ENCODE measurements at regions not wholly inside any gene's neighbourhood (a gene's known extent, or its start where the extent isn't known, plus 50 kb on each side); places are given as distances from the start of the nearest gene placed in this dataset.

DNA sequence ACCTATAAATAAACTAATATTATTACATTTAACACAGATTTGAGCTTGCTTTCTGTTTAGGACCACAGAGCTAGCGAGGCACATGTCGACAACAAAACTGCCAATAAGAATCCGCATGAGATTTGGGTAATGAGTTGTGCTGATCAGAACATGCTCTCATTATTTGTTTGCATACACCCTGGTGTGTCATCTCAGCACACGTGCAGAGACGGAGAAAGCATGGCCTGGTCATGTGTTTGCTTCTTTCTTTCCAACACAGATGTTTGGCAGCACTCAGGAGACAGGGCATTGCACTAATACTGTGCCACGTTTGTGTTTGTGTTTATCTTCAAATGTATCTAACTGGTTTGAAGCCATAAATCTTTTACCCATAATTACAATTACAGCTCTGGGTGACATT is 364.8 kb downstream of the ARAP2 start:
- no peak for ATAC-seq
- intact Hi-C loops (cut with micrococcal nuclease): no loop called here
- no peak for DNase-seq

DNA sequence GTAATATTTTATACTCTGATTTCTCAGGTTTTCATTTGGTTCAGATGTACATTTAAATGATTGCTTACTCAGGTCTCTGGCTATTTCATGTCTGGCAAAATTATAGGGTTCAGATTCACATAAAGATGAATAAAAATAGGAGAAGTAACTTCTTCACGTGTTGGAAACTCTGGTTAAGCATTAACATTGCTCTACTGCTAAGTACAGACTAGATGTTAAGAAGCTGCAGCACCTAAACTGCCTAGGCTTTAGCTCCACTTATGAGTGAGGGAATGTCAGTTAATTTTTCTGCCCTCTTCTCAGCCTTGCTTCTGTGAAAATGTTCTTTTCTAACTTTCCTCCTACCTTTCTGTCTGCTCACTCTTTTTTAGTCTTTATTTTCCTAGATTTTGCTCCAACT is 361.2 kb downstream of the ARAP2 start:
- ATAC-seq: no peak
- no peak for DNase-seq
- intact Hi-C loops (cut with micrococcal nuclease): no loop called here

DNA sequence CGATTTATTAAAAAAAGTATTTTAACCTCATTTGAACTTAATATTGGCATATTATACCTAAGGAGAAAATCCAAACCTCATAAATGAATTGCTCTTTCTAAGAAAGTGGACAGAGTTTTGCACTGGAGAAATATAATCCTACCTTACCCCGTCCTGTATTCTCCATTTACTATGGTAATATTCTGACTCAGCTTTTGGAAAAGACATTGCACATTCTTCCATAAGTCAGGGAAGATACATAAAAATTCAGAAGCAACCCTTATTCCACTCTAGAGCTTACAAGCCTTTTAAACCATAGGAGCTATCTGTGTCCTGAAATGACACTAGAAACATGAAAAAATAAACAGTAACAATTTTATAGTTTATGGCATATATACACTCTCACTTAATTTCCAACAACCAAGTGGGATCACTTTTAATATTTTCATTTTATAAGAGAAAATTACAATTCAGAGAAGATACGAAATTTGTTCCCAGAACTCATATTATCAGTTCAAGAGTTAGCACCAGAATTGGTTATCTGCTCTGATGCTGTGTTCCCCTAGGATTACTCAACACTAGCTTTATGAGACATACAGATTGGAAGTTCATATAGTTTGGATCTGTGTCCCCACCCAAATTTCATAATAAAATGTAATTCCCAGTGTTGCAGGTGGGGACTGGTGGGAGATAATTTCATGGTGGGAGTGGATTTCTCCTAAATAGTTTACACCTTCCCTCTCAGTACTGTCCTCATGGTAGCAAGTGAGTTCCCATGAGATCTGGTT is 359.4 kb downstream of the ARAP2 start:
- intact Hi-C loops (cut with micrococcal nuclease): no loop called here
- ATAC-seq (no peak), DNase-seq (no peak)

DNA sequence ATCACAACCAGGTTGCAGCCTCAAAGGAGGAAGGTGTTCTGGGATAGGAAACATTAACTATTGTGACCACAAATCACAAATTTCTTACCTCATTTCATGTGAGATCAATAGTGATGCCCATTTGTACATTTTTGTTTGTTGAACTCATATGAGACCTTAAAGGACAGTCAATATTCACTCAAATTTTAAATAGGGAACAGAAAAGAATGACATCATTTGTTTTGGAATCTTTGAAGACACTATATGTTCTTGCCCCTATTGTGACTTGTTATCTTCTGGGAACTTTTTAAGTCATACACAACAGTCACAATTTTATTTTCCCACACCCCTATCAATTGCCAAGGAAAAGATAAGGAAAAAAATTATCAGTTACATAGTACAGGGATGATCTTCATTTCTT is 346.5 kb downstream of the ARAP2 start:
- no peak for ATAC-seq
- intact Hi-C loops (cut with micrococcal nuclease): no loop called here
- no peak for DNase-seq

DNA sequence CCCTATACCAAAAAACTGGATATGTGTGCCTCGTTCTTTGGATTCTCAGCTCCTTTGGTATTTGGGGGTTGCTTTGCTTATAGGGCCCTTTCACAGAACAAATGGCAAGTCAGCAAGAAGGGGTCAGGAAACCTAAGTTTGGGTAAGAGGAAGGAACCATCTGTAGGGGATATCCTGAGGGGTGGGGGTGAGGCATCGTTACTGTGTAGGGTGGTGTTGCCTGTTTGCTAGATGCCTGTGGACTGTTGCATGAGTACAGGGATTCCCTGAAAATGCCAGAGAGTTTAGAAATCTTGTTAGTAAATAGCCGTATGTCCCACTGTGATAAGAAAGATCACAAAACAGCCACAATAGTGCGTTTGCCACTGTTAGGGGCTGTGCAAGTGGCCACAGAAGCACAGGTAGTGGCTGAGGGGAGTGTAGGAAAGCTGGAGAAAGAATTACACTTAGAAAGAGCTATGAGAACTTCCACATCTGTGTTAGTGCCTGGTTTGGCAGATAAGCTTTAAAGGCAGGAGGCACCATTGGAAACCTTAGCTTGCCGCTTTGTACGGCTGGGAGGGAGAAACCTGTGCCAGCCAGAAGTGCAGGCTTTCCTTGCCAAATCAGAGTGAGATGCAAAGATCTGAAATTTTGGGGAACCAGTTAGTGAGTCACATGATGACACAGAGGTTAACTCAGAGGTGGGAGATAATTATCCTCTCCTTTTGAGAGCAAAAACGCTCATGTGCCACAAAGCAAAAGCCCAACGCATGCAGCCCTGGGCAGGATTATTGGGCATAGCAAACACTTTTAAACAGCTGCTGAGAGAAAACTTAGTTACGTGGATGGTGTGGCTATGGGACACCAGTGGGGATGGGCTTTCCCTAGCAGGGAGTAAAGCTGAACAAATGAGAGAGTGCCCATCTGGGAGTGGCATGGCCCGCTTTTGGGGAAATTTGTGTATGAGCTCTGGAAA is 343.7 kb downstream of the ARAP2 start:
- DNase-seq: no peak
- intact Hi-C loops (cut with micrococcal nuclease): no loop called here
- no peak for ATAC-seq

DNA sequence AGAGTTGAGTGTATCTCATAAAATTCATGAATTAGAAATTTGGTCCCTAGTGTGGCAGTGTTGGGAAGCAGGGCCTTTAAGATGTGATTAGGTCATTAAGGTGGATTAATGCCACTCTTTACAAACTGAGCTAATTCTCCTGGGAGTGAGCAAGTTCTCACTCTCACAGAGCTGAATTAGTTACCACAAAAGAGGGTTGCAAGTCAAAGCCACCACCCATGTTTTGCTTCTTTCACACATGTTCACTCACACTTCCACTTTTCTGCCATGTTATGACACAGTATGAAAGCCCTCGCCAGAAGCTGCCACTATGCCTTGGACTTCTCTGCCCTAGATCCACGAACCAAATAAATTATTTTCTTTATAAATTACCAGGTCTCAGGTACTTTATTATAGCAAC is 332.1 kb downstream of the ARAP2 start:
- intact Hi-C loops (cut with micrococcal nuclease): no loop called here
- no peak for DNase-seq
- no peak for ATAC-seq

DNA sequence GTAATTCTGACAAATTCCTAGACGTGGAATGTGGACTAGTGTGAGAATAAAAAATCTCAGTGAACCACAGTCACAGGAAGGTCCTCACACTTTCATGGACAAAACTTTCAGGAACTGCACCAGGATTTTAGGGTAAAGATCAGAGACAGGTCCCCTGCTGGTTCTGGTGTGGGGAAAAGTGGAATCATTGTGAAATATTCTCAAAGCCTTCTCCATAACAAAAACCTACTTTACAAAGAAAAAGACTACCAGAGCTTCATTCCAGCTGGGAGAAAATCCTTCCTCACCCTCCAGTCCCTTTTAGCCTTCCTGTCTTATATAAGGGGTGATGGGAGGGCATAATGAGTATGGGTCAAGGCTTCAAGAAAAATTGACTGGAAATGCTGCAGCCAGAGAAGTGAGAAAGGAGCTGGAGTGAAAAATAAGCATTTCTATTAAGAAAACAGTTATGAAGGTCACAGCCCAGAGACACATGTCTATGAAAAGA is 325.8 kb downstream of the ARAP2 start:
- intact Hi-C loops (cut with micrococcal nuclease): no loop called here
- no peak for DNase-seq
- ATAC-seq: no peak

DNA sequence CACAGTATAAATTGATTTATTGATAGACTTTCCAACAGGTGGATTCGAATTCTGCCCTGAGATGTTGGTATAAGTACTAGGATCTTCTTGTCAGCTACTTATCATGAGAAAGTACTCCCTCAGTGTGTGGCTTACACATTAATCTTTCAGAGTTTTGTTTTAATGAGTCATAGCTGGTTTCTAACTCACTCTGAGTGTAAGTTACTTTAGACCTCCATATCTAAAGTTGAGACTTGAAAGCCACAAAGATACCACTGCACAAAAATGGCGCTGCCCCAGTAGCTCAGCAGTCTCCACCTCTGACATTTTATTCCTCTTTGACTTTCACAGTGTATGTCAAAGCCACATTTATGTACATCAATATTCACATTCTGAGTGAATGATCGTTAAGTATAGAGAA is 318.5 kb downstream of the ARAP2 start:
- intact Hi-C loops (cut with micrococcal nuclease): no loop called here
- no peak for DNase-seq
- no peak for ATAC-seq

DNA sequence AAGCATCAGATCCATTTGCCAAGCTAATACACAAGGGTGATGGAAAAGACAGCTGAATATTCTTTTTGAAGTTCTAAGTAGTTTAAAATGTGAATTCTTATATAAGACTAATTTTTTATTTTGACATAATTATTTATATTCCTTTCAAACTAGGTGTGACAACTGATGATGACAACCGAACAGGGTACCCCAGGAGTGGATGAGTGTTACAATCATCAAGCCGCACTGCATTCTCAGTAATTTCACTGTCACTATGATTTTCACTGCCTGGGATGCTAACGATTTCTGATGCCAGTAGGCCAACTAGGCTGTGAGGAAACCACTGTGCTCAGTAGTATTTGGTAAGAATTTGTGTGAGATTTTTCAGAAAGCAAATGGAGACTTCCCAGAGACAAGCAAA is 317.5 kb downstream of the ARAP2 start:
- ATAC-seq: no peak
- intact Hi-C loops (cut with micrococcal nuclease): no loop called here
- no peak for DNase-seq

DNA sequence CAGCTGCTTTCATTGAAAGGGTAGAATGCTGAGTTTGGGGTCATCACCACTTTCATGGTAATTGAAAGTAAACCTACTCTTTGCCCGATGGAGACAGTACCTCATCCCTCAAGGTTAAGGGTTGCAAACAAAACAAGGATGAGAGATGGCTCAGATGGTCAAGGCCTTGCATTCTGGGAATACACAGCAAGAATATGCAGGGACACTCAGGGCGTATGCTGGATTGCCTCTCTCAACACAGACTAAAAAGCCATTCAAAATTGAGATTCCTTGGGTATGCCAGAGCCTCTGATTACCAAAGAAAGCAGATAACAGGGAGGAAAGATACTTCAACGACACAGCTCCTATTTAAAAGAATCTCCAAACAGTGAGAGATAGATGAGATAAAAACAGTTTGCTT is 310.4 kb downstream of the ARAP2 start:
- intact Hi-C loops (cut with micrococcal nuclease): no loop called here
- DNase-seq (no peak), ATAC-seq (no peak)

DNA sequence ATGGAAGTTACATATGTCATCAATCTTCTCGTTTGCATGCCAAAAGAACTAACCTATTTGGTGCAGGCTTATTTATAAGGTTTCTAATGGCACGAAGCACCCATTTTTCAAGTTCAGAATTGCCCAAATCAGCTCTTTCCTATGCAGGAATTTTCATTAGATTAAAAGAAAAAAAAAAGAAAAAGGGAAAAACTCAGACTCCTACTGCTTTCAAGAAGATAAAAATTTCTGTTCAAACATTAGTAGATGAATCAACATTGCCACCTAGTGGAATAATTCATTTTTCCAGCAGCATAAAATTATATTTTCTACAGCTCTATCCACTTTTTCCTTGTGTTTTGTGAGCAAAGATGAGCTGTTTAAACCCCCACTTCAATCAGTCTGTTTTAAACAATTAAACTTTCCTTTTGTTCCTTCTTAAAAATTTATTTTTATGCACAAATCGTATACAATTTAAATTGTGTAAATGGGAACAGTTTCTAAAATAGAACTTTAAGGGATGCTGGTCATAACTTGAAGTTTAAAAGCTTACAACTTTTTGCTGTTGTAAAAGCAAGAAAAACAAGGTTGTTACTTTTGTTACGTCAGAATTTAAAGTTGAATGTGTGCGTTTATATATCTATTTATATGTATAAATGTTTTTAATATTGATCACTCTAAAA is 309.9 kb downstream of the ARAP2 start:
- ATAC-seq: no peak
- DNase-seq: no peak
- intact Hi-C loops (cut with micrococcal nuclease): no loop called here

DNA sequence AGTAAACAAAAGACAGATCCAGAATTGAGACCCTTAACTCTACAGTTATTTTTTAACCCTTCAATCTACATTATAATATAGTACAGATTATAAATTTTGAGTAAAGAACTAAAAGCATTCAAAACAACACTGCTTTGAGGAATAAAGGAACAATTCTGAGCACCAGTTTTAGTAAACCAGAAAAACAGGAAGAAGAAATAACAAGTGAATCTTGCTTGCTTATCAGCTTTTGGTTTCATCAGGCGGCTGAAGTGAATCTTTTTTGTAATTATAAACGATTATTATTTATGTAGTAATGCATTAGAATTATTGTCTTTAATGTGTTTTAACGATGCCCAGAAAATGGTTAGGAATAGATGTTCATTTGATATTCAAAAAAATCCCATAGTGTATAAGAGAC is 305.4 kb downstream of the ARAP2 start:
- ATAC-seq (no peak), DNase-seq (no peak)
- intact Hi-C loops (cut with micrococcal nuclease): no loop called here

DNA sequence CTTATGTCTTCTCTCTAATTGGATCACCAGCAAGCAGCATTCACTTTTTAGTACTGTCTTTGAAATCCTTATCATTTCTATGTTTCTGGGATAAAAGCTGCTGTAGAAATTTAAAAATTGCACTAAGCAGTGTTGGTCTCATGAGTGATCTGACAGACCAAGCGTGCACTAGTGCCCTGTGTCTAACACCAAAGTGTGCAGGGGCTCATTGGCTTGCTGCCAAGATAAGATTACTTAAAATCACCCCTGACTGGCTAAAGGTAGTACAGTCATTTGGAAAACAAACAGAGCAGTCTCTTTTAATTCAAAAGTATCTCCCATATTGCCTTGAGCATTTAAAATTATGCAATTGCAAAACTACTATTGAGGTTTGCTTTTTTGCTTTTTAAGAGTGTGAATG is 304.6 kb downstream of the ARAP2 start:
- DNase-seq (no peak), ATAC-seq (no peak)
- intact Hi-C loops (cut with micrococcal nuclease): no loop called here

DNA sequence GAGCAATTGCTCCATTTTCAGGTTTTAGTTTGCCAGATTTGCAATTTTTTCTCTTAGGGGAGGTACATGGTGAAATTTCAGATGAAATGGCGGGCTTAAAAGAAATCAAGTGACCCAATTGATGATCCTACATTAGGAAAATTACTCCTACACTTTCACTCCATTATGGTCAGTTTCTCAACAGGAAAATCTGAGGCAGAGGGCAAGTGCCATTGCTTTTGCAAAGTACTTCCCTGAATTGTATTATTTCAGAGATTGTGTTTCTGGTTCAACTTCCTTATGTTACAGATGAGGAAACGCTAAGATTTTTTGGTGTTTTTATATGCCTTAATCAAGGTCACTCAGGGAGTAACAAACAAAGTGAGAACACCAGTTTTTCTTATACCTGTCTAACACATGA is 302.2 kb downstream of the ARAP2 start:
- ATAC-seq: no peak
- DNase-seq: no peak
- intact Hi-C loops (cut with micrococcal nuclease): no loop called here

DNA sequence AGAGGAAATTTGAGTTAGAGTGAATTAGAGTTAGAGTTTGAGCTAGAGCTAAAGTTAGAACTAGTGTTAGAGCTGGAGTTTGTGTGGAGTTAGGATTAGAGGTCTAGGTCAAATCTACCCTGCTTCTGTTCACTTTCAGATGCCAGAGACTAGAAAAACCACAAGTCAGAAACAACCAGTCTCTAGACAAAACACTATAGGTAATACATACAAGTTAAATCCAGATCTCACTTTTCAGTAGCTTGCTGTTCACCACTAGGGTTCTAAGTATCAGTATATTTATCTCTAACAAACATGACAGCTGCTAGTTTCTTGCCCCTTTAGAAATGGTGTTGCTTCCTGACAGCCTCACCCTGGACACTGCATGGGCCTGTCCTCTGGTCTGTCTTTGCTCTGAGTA is 300.7 kb downstream of the ARAP2 start:
- intact Hi-C loops (cut with micrococcal nuclease): no loop called here
- ATAC-seq: no peak
- DNase-seq: no peak

DNA sequence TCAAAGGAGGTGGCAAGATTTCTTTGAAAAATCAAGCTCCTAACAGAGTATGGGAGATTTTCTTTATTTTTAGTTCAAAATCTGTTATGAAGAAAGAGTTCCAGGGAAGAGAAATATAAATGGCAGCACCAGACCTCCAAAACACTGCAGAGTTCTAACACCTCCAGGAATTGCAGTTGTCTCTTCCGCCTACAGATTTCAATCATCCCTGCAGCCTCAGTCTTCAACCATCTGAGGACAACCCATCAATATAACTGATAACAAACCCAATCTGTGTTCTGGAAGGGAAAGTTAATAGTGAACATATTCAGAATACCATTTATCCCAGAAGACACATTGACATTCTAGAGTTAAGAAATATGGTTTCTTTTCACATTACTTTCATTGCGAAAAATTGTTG is 296.1 kb downstream of the ARAP2 start:
- intact Hi-C loops (cut with micrococcal nuclease): no loop called here
- ATAC-seq: no peak

DNA sequence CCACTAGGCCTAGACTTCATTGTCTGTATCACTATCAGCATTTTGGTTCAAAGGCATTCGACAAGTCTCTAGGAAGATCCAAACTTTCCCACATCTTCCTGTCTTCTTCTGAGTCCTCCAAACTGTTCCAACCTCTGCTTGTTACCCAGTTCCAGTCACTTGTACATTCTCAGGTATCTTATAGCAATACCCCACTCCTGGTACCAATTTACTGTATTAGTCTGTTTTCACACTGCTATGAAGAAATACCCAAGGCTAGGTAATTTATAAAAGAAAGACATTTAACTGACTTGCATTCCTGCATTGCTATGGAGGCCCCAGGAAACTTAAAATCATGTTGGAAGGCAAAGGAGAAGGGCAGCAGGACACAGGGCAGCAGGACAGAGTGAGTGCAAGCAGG is 293.9 kb downstream of the ARAP2 start:
- no peak for DNase-seq
- ATAC-seq: no peak
- intact Hi-C loops (cut with micrococcal nuclease): no loop called here

More for the DNA sequence above, 296.1 kb downstream of the ARAP2 start:
- DNase-seq: no peak

DNA sequence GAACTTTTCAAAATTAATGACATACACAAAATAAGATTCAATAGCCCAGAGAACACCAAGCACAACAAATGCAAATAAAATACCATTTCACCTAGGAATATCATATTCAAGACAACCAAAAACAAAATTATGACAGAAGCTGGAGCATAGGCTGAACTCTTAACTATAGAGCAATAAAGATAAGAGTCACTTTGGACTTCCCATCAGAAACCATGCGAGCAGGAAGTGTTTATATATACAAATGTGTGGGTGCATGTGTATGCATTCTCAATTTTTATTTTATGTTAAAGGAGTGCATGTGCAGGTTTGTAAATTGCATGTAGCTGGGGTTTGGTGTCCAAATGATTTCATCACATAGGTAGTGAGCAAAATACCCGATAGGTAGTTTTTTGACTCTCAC is 291.6 kb downstream of the ARAP2 start:
- intact Hi-C loops (cut with micrococcal nuclease): no loop called here
- DNase-seq (no peak), ATAC-seq (no peak)

DNA sequence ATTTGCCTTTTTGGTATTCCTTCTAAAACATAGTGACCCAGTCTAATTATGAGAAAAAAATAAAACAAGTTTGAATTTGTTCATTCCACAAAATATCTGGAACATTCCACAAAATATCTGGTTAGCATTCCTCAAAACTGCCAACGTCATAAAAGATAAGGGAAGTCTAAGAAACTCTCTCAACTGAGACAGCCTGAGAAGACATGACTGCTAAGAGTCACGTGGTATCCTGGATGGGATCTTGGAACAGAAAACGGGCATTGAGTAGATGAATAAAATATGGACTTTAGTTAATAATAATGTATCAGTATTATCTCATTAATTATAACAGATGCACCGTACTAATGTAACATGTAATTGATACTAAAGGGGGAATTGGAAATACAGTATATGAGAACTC is 280.9 kb downstream of the ARAP2 start:
- ATAC-seq (no peak), DNase-seq (no peak)
- intact Hi-C loops (cut with micrococcal nuclease): no loop called here

DNA sequence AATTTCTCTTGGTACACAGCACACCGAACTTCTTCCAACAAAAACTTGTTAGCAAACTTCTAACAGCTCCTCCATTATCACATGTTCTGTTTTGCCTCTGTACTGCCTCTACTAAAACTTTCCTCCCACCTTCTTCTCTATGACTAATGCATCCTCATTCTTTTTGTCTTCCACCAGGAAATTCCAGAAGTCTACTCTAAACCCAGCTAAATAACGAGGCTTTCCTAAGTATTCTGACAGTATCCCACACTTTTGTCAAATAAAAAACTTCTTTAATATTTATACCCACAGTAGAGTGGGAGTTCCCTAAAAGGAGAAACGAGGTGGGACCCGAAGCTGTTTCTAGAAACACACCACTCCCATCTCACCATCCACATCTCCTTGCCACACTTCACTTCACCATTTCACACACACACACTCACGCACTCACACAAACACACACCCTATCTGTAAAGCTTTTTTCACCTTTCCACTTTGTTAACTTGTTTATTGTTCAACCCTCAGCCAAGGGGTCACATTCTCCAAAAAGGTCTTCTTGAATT is 280.3 kb downstream of the ARAP2 start:
- intact Hi-C loops (cut with micrococcal nuclease): no loop called here
- ATAC-seq: no peak
- DNase-seq: no peak

All from left ventricle myocardium superior (tissue), 1 donor.